Mammary epithelial cell (primary cell): ENCODE measurements at regions not wholly inside any gene's neighbourhood (a gene's known extent, or its start where the extent isn't known, plus 50 kb on each side); places are given as distances from the start of the nearest gene placed in this dataset.

ENCODE experiments used
- CTCF ChIP-seq, 2 donors: IDR thresholded peaks in 1 of 2; conservative IDR thresholded peaks in 1 of 2; 2 replicates each; pipeline ENCODE4 v1.5.1; 2011 to 2012; ENCODE audit warnings: inconsistent platforms in 2 of 2, low read length in 2 of 2, mild to moderate bottlenecking in 2 of 2, control low read depth in 1 of 2, low read depth in 1 of 2; ENCODE audit not compliant: insufficient read depth in 1 of 2; ENCODE audit errors: extremely low read depth in 1 of 2
- EZH2 ChIP-seq: IDR thresholded peaks from 2 replicates; pipeline ENCODE4 v1.6.1; 2012; ENCODE audit warnings: low read length, inconsistent platforms, borderline replicate concordance

GRCh38 chr1:99565606-99566289 lies 80.2 kb upstream of the PALMD start:
- TF ChIP-seq CTCF (conservative IDR thresholded peaks at IDR 0.05 in 1 of 2, IDR thresholded peaks at IDR 0.05 in 1 of 2; ENCODE audit: extremely low read depth in 1 of 2, insufficient read depth in 1 of 2, low read depth in 1 of 2, low read length in 2 of 2) (no peak), EZH2 (no peak)
